Astrocyte (in vitro differentiated cells and primary cell): ENCODE measurements at regions not wholly inside any gene's neighbourhood (a gene's known extent, or its start where the extent isn't known, plus 50 kb on each side); places are given as distances from the start of the nearest gene placed in this dataset.

Experiments
- DNase-seq: peaks from one replicate; pipeline ENCODE4 v3.0.0-alpha.2; 2010; ENCODE audit warnings: low read depth
- FAIRE-seq: peaks from 2 replicates; lab custom pipeline; 2011; peaks lifted over from hg19 to GRCh38; lab: Jason Lieb, UNC
- H2AFZ ChIP-seq: 2 replicates; pipeline ENCODE4 v1.6.0; 2012; ENCODE audit warnings: low read depth, low read length, inconsistent platforms
- H3K27ac ChIP-seq: 2 replicates; pipeline ENCODE4 v1.5.1; 2011; ENCODE audit warnings: low read depth, low read length, inconsistent platforms
- H3K27me3 ChIP-seq: 2 replicates; pipeline ENCODE4 v1.6.0; 2011; ENCODE audit warnings: low read length, inconsistent platforms; ENCODE audit not compliant: insufficient read depth
- H3K36me3 ChIP-seq: 2 replicates; pipeline ENCODE4 v1.5.1; 2011; ENCODE audit warnings: low read length, inconsistent platforms; ENCODE audit not compliant: insufficient read depth
- H3K4me1 ChIP-seq: 2 replicates; pipeline ENCODE4 v1.5.1; 2011; ENCODE audit warnings: low read length, inconsistent platforms; ENCODE audit not compliant: insufficient read depth
- H3K4me2 ChIP-seq: 2 replicates; pipeline ENCODE4 v1.6.0; 2012; ENCODE audit warnings: low read length, inconsistent platforms
- H3K4me3 ChIP-seq: 2 replicates; pipeline ENCODE4 v1.5.1; 2011; ENCODE audit warnings: low read depth, mild to moderate bottlenecking, low read length, inconsistent platforms; ENCODE audit not compliant: insufficient read depth
- H3K79me2 ChIP-seq: 2 replicates; pipeline ENCODE4 v1.6.0; 2012; ENCODE audit warnings: mild to moderate bottlenecking, low read length, inconsistent platforms; ENCODE audit not compliant: insufficient read depth
- H3K9ac ChIP-seq: 2 replicates; pipeline ENCODE4 v1.6.0; 2012; ENCODE audit warnings: mild to moderate bottlenecking, low read length, inconsistent platforms
- H3K9me3 ChIP-seq: 2 replicates; pipeline ENCODE4 v1.5.1; 2012; ENCODE audit warnings: low read depth, mild to moderate bottlenecking, low read length, inconsistent platforms; ENCODE audit not compliant: insufficient read depth
- H4K20me1 ChIP-seq: 2 replicates; pipeline ENCODE4 v1.6.0; 2012; ENCODE audit warnings: low read length, inconsistent platforms; ENCODE audit not compliant: insufficient read depth
- H3K27ac Mint-ChIP-seq: one replicate; pipeline ENCODE4 v1.8.0; 2021; ENCODE audit warnings: mild to moderate bottlenecking, mixed read lengths; ENCODE audit not compliant: unreplicated experiment
- H3K27me3 Mint-ChIP-seq: one replicate; pipeline ENCODE4 v1.8.0; 2021; ENCODE audit warnings: low read depth, mixed read lengths; ENCODE audit not compliant: unreplicated experiment
- H3K36me3 Mint-ChIP-seq: one replicate; pipeline ENCODE4 v1.8.0; 2021; ENCODE audit warnings: low read depth, mixed read lengths; ENCODE audit not compliant: unreplicated experiment
- H3K4me1 Mint-ChIP-seq: one replicate; pipeline ENCODE4 v1.8.0; 2021; ENCODE audit warnings: low read depth, mixed read lengths; ENCODE audit not compliant: unreplicated experiment
- H3K4me3 Mint-ChIP-seq: one replicate; pipeline ENCODE4 v1.8.0; 2021; ENCODE audit warnings: mild to moderate bottlenecking, moderate library complexity, mixed read lengths; ENCODE audit not compliant: unreplicated experiment
- H3K9me3 Mint-ChIP-seq: one replicate; pipeline ENCODE4 v1.8.0; 2021; ENCODE audit warnings: mild to moderate bottlenecking, mixed read lengths; ENCODE audit not compliant: unreplicated experiment
- CTCF ChIP-seq: IDR thresholded peaks from 2 replicates; pipeline ENCODE4 v1.5.1; 2011; ENCODE audit warnings: low read depth, mild to moderate bottlenecking, inconsistent platforms, low read length, moderate library complexity; ENCODE audit not compliant: insufficient read depth
- EZH2 ChIP-seq: IDR thresholded peaks from 2 replicates; pipeline ENCODE4 v1.6.1; 2012; ENCODE audit warnings: mild to moderate bottlenecking, low read length, inconsistent platforms; ENCODE audit not compliant: insufficient read depth

- Histone ChIP-seq H3K27me3 (no peaks in the 10 kb centered on the region), H3K9ac (no peak overlapping the region), H3K9me3 (no peaks in the 10 kb centered on the region), H3K4me2 (no peak overlapping the region), H4K20me1 (no peaks in the 10 kb centered on the region), H3K79me2 (no peaks in the 10 kb centered on the region), H2AFZ (no peak overlapping the region), H3K27ac (no peak overlapping the region), H3K4me3 (no peak overlapping the region), H3K4me1 (no peaks in the 10 kb centered on the region), H3K36me3 (no peaks in the 10 kb centered on the region)
- Mint-ChIP-seq H3K36me3 (no peaks in the 10 kb centered on the region), H3K27ac (no peak overlapping the region), H3K27me3 (no peaks in the 10 kb centered on the region), H3K4me3 (no peak overlapping the region), H3K9me3 (no peaks in the 10 kb centered on the region), H3K4me1 (no peaks in the 10 kb centered on the region)
- FAIRE-seq, result no peak
- DNase-seq, result no peak
- no peak for TF ChIP-seq CTCF
- no peak for TF ChIP-seq EZH2
Measured at GRCh38 chr6:66396145-66396544, 689.1 kb upstream of the EYS start.

GRCh38 chr6:66390393-66390792 is 683.4 kb upstream of the EYS start:
- DNase-seq (no peak), FAIRE-seq (no peak)
- Histone ChIP-seq H3K4me3 (no peak overlapping the region), H2AFZ (no peak overlapping the region), H3K27ac (no peak overlapping the region), H3K36me3 (no peaks in the 10 kb centered on the region), H4K20me1 (no peaks in the 10 kb centered on the region), H3K79me2 (no peaks in the 10 kb centered on the region), H3K9me3 (no peaks in the 10 kb centered on the region), H3K4me2 (no peak overlapping the region), H3K9ac (no peak overlapping the region), H3K27me3 (no peaks in the 10 kb centered on the region), H3K4me1 (no peaks in the 10 kb centered on the region)
- Mint-ChIP-seq H3K4me1 (no peaks in the 10 kb centered on the region), H3K4me3 (no peak overlapping the region), H3K9me3 (no peaks in the 10 kb centered on the region), H3K27ac (no peak overlapping the region), H3K27me3 (no peaks in the 10 kb centered on the region), H3K36me3 (no peaks in the 10 kb centered on the region)
- TF ChIP-seq EZH2, result no peak
- no peak for TF ChIP-seq CTCF

GRCh38 chr6:66376001-66376400 is 669.0 kb upstream of the EYS start:
- no peak overlapping the region for H2AFZ ChIP-seq
- Mint-ChIP-seq H3K36me3 (no peaks in the 10 kb centered on the region), H3K4me3 (no peak overlapping the region), H3K4me1 (peaks cover 4% of the 10 kb centered on the region), H3K27ac (peak overlapping the region; percentile 42), H3K9me3 (peaks cover 3% of the 10 kb centered on the region), H3K27me3 (peaks cover 2% of the 10 kb centered on the region)
- no peaks in the 10 kb centered on the region for H3K79me2 ChIP-seq
- no peak overlapping the region for H3K4me2 ChIP-seq
- DNase-seq (no peak), FAIRE-seq (no peak)
- no peaks in the 10 kb centered on the region for H3K9me3 ChIP-seq
- no peak overlapping the region for H3K9ac ChIP-seq
- no peak overlapping the region for H3K4me3 ChIP-seq
- no peaks in the 10 kb centered on the region for H3K36me3 ChIP-seq
- TF ChIP-seq CTCF (no peak), EZH2 (no peak)
- H3K4me1 ChIP-seq, result no peaks in the 10 kb centered on the region
- H4K20me1 ChIP-seq, result no peaks in the 10 kb centered on the region
- H3K27ac ChIP-seq, result no peak overlapping the region
- no peaks in the 10 kb centered on the region for H3K27me3 ChIP-seq
